ENCODE measurements at regions not wholly inside any gene's neighbourhood (a gene's known extent, or its start where the extent isn't known, plus 50 kb on each side); places are given as distances from the start of the nearest gene placed in this dataset.

DNA sequence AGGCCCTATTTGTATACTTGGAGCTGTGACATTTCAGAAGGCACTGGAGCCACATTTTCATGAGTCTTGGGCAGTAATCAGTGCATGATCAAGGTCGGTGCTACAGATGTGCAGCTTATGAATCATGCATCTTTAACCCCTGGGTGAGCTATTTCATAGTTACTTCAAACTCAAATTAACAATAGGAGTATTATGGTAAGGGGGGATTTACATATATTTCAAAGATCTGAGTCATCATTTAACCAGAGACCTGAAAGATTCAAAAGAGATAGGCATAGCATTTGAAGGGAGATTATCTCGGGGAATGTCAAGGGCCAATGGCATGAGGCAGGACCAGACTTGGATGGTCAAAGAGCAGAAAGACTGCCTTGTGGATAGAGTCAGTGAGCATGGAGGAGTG lies 169.0 kb upstream of the GRIN3A start (continued):
- no peak for TF ChIP-seq RXRA (IDR thresholded peaks at IDR 0.05; ENCODE audit: insufficient read depth, low read depth, low read length)
- TF ChIP-seq BACH1 (IDR thresholded peaks at IDR 0.05; ENCODE audit: low read length): no peak
- TF ChIP-seq, protein P1, sequence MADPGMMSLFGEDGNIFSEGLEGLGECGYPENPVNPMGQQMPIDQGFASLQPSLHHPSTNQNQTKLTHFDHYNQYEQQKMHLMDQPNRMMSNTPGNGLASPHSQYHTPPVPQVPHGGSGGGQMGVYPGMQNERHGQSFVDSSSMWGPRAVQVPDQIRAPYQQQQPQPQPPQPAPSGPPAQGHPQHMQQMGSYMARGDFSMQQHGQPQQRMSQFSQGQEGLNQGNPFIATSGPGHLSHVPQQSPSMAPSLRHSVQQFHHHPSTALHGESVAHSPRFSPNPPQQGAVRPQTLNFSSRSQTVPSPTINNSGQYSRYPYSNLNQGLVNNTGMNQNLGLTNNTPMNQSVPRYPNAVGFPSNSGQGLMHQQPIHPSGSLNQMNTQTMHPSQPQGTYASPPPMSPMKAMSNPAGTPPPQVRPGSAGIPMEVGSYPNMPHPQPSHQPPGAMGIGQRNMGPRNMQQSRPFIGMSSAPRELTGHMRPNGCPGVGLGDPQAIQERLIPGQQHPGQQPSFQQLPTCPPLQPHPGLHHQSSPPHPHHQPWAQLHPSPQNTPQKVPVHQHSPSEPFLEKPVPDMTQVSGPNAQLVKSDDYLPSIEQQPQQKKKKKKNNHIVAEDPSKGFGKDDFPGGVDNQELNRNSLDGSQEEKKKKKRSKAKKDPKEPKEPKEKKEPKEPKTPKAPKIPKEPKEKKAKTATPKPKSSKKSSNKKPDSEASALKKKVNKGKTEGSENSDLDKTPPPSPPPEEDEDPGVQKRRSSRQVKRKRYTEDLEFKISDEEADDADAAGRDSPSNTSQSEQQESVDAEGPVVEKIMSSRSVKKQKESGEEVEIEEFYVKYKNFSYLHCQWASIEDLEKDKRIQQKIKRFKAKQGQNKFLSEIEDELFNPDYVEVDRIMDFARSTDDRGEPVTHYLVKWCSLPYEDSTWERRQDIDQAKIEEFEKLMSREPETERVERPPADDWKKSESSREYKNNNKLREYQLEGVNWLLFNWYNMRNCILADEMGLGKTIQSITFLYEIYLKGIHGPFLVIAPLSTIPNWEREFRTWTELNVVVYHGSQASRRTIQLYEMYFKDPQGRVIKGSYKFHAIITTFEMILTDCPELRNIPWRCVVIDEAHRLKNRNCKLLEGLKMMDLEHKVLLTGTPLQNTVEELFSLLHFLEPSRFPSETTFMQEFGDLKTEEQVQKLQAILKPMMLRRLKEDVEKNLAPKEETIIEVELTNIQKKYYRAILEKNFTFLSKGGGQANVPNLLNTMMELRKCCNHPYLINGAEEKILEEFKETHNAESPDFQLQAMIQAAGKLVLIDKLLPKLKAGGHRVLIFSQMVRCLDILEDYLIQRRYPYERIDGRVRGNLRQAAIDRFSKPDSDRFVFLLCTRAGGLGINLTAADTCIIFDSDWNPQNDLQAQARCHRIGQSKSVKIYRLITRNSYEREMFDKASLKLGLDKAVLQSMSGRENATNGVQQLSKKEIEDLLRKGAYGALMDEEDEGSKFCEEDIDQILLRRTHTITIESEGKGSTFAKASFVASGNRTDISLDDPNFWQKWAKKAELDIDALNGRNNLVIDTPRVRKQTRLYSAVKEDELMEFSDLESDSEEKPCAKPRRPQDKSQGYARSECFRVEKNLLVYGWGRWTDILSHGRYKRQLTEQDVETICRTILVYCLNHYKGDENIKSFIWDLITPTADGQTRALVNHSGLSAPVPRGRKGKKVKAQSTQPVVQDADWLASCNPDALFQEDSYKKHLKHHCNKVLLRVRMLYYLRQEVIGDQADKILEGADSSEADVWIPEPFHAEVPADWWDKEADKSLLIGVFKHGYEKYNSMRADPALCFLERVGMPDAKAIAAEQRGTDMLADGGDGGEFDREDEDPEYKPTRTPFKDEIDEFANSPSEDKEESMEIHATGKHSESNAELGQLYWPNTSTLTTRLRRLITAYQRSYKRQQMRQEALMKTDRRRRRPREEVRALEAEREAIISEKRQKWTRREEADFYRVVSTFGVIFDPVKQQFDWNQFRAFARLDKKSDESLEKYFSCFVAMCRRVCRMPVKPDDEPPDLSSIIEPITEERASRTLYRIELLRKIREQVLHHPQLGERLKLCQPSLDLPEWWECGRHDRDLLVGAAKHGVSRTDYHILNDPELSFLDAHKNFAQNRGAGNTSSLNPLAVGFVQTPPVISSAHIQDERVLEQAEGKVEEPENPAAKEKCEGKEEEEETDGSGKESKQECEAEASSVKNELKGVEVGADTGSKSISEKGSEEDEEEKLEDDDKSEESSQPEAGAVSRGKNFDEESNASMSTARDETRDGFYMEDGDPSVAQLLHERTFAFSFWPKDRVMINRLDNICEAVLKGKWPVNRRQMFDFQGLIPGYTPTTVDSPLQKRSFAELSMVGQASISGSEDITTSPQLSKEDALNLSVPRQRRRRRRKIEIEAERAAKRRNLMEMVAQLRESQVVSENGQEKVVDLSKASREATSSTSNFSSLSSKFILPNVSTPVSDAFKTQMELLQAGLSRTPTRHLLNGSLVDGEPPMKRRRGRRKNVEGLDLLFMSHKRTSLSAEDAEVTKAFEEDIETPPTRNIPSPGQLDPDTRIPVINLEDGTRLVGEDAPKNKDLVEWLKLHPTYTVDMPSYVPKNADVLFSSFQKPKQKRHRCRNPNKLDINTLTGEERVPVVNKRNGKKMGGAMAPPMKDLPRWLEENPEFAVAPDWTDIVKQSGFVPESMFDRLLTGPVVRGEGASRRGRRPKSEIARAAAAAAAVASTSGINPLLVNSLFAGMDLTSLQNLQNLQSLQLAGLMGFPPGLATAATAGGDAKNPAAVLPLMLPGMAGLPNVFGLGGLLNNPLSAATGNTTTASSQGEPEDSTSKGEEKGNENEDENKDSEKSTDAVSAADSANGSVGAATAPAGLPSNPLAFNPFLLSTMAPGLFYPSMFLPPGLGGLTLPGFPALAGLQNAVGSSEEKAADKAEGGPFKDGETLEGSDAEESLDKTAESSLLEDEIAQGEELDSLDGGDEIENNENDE (IDR thresholded peaks at IDR 0.05; ENCODE audit: insufficient replicate concordance, low read length): no peak
- no peak for TF ChIP-seq CEBPB (IDR thresholded peaks at IDR 0.05; ENCODE audit: low read depth, low read length)
- no peak for TF ChIP-seq CHD2 (IDR thresholded peaks at IDR 0.05; ENCODE audit: low read length)
- TF ChIP-seq NRF1 (IDR thresholded peaks at IDR 0.05; ENCODE audit: low read depth, low read length): no peak
- TF ChIP-seq JUND (IDR thresholded peaks at IDR 0.05; ENCODE audit: low read length): no peak

All from H1 (cell line).